GM18868 (cell line): ENCODE measurements at regions not wholly inside any gene's neighbourhood (a gene's known extent, or its start where the extent isn't known, plus 50 kb on each side); places are given as distances from the start of the nearest gene placed in this dataset.

Experiments
- ATAC-seq: cut with Tn5 transposase; IDR thresholded peaks from one replicate; pipeline ENCODE4 v1.9.1; 2021; ENCODE audit warnings: mild to moderate bottlenecking, moderate library complexity; ENCODE audit not compliant: unreplicated experiment

GRCh38 chr17:69978056-69978646 is 96.9 kb upstream of the KCNJ16 start:
- no peak for ATAC-seq

- no peak for ATAC-seq
Measured at GRCh38 chr17:69981441-69981840, 93.6 kb upstream of the KCNJ16 start.

- ATAC-seq = no peak
Measured at GRCh38 chr17:69995476-69995875, 79.5 kb upstream of the KCNJ16 start.

GRCh38 chr17:69997332-69997731 is 77.7 kb upstream of the KCNJ16 start:
- no peak for ATAC-seq

GRCh38 chr17:69999253-69999652 is 75.8 kb upstream of the KCNJ16 start:
- ATAC-seq = no peak

- no peak for ATAC-seq
Measured at GRCh38 chr17:70006159-70006558, 68.9 kb upstream of the KCNJ16 start.

GRCh38 chr17:70011750-70012149 is 63.3 kb upstream of the KCNJ16 start:
- ATAC-seq = no peak

- no peak for ATAC-seq
Measured at GRCh38 chr17:70013911-70014310, 61.1 kb upstream of the KCNJ16 start.

GRCh38 chr17:70017112-70017511 is 57.9 kb upstream of the KCNJ16 start:
- no peak for ATAC-seq

- no peak for ATAC-seq
Measured at GRCh38 chr17:70017941-70018340, 57.1 kb upstream of the KCNJ16 start.

GRCh38 chr17:70021726-70022125 is 53.3 kb upstream of the KCNJ16 start:
- ATAC-seq = no peak

GRCh38 chr17:70022175-70022574 is 52.9 kb upstream of the KCNJ16 start:
- no peak for ATAC-seq

- ATAC-seq = no peak
Measured at GRCh38 chr17:70024253-70024652, 50.8 kb upstream of the KCNJ16 start.
